ENCODE measurements at regions not wholly inside any gene's neighbourhood (a gene's known extent, or its start where the extent isn't known, plus 50 kb on each side); places are given as distances from the start of the nearest gene placed in this dataset.

DNA sequence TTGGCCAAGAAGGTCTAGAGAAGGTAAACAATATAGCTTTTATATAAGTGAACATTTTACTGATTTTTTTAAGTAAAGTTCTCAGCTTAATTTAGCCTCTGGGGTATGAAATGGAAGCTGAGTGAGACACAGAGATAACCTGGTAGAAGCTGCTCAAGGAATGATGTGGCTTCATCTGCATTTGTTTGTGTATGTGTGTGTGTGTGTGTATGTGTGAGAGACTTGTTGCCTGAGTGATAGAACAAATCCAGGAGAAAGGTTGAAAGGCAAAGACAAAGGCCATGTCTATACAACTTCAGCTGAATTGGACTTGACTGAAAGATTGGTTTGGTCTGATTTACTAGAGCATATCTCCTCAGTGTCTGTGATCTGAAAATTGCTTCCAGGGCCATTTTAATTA lies 63.6 kb downstream of the PCDH7 start:
- H3K4me1 ChIP-seq = no peaks in the 10 kb centered on the region
- H3K36me3 ChIP-seq = peaks cover 28% of the 10 kb centered on the region
- no peak overlapping the region for H3K27ac ChIP-seq
- no peaks in the 10 kb centered on the region for H3K27me3 ChIP-seq
- no peak for DNase-seq
- no peak overlapping the region for H3K4me3 ChIP-seq
- H3K9me3 ChIP-seq (replicated peaks) = no peaks in the 10 kb centered on the region

- no peaks in the 10 kb centered on the region for H3K9me3 ChIP-seq (replicated peaks)
- H3K27me3 ChIP-seq = no peaks in the 10 kb centered on the region
- no peak overlapping the region for H3K4me3 ChIP-seq
- DNase-seq = no peak
- H3K4me1 ChIP-seq = no peaks in the 10 kb centered on the region
- no peak overlapping the region for H3K27ac ChIP-seq
- peaks cover 24% of the 10 kb centered on the region for H3K36me3 ChIP-seq
Observed at GRCh38 chr4:30789219-30789671, 69.1 kb downstream of the PCDH7 start.

DNA sequence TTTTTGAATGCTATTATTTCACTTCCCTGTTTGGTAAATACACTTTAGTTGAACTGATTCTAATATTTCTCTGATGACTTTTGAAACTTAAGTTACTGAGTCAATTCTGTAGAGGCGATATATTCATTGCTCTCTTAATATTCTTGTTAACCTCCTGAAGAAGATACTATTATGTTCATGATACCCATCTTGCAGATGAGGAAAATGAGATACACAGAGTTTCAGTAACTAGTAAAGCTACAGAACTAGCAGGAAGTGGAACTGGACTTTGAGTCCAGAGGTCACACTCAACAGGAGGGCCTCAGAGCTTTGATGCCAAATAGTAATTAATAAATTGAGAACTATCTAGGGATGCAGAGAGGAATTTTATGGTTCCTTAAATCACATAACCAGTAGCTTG lies 70.0 kb downstream of the PCDH7 start:
- Histone ChIP-seq H3K27ac (no peak overlapping the region), H3K4me1 (no peaks in the 10 kb centered on the region), H3K36me3 (peaks cover 29% of the 10 kb centered on the region), H3K27me3 (no peaks in the 10 kb centered on the region), H3K9me3 (replicated peaks) (no peaks in the 10 kb centered on the region), H3K4me3 (no peak overlapping the region)
- no peak for DNase-seq

- DNase-seq = no peak
- Histone ChIP-seq H3K4me3 (no peak overlapping the region), H3K27me3 (no peaks in the 10 kb centered on the region), H3K36me3 (peaks cover 30% of the 10 kb centered on the region), H3K27ac (no peak overlapping the region), H3K4me1 (no peaks in the 10 kb centered on the region), H3K9me3 (replicated peaks) (no peaks in the 10 kb centered on the region)
Observed at GRCh38 chr4:30790998-30791397, 70.8 kb downstream of the PCDH7 start.

GRCh38 chr4:30792601-30793000 lies 72.4 kb downstream of the PCDH7 start:
- Histone ChIP-seq H3K36me3 (peaks cover 30% of the 10 kb centered on the region), H3K4me3 (no peak overlapping the region), H3K9me3 (replicated peaks) (no peaks in the 10 kb centered on the region), H3K27me3 (no peaks in the 10 kb centered on the region), H3K4me1 (no peaks in the 10 kb centered on the region), H3K27ac (no peak overlapping the region)
- no peak for DNase-seq

DNA sequence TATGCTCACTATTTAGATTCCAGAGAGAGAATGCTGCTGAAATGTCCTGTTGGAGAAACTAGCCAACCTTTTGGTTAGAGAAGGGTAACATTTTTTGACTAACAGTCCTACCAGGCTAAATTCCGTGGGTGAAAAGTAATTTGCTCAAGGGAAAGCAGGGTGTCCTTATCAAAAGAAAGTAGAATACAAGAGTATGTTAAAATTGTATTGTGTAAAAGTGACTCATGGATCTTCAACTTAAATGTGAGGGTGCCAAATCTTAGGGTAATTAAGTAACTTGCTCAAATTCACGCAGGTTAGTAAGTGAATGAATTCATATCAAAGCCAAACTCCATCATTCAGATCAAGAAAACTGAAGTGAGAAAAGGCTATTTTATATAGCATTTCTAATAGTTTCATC lies 81.7 kb downstream of the PCDH7 start:
- H3K27me3 ChIP-seq = no peaks in the 10 kb centered on the region
- H3K9me3 ChIP-seq (replicated peaks) = no peaks in the 10 kb centered on the region
- peaks cover 17% of the 10 kb centered on the region for H3K36me3 ChIP-seq
- H3K27ac ChIP-seq = peak overlapping the region; percentile 87
- no peak overlapping the region for H3K4me3 ChIP-seq
- DNase-seq = no peak
- H3K4me1 ChIP-seq = peaks cover 24% of the 10 kb centered on the region

DNA sequence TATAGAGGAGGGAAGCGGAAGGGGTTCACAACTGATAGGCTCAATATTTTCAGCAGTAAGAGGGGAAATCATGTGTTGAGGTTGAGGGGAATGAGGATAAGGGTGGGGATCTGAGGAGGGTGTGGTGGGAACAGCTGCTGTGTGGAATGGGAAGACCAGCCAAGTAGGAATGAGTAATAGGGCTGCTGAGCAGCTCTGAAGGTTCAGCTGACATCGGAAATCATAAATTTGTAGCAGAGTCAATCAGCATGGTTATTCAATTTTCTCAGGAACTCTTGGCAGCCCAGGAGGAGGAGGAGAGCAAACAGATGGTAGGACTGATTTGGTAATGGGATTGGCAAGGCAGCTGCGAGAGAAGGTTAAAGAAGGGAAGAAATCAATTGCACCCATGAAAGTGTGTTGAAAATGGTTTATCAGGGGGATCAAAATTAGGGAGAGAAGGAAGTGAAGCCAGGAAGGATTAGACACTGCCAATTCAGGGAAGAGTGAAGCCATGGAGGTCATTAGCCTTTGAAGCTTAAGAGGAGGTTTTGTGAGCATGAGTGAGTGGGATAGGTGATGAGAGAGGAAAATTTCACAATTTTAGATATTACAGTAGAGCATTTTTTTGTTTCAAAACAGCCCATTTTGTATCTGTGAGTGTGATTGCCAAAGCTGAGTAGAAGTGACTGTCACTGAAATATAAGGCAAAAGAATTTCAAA lies 82.6 kb downstream of the PCDH7 start:
- Histone ChIP-seq H3K27ac (peak overlapping the region; percentile 87), H3K4me3 (no peak overlapping the region), H3K27me3 (no peaks in the 10 kb centered on the region), H3K9me3 (replicated peaks) (no peaks in the 10 kb centered on the region), H3K36me3 (peaks cover 24% of the 10 kb centered on the region), H3K4me1 (peaks cover 24% of the 10 kb centered on the region)
- DNase-seq = peak; percentile 84 to 93

DNA sequence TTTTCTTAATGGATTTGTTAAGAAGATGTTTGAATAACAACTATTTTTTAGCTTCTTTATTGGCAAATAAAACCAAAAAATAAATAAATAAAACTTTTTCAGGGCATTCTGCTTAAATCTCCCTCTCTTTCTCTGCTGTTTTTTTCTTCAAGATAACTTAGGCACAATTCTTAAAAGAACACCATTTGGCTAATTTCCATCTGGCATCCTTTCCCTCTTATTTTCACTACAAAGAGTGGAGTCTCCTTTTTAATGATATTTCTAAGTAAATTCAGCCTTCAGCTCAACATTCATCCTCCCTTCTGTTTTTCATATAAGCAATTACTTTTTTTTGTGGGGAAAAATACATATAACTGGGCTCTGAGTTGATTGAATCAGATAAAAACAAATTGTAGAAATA lies 88.1 kb downstream of the PCDH7 start:
- Histone ChIP-seq H3K9me3 (replicated peaks) (no peaks in the 10 kb centered on the region), H3K27me3 (no peaks in the 10 kb centered on the region), H3K4me3 (no peak overlapping the region), H3K4me1 (peaks cover 4% of the 10 kb centered on the region; the same call in 1 of the 2 replicates), H3K27ac (no peak overlapping the region), H3K36me3 (peaks cover 40% of the 10 kb centered on the region)
- no peak for DNase-seq

- Histone ChIP-seq H3K4me3 (no peak overlapping the region), H3K36me3 (peaks cover 30% of the 10 kb centered on the region), H3K27me3 (no peaks in the 10 kb centered on the region), H3K4me1 (no peaks in the 10 kb centered on the region), H3K27ac (no peak overlapping the region), H3K9me3 (replicated peaks) (no peaks in the 10 kb centered on the region)
- DNase-seq = no peak
Observed at GRCh38 chr4:30811296-30811695, 91.1 kb downstream of the PCDH7 start.

- Histone ChIP-seq H3K27ac (no peak overlapping the region), H3K27me3 (no peaks in the 10 kb centered on the region), H3K4me1 (peaks cover 20% of the 10 kb centered on the region), H3K36me3 (peaks cover 18% of the 10 kb centered on the region), H3K4me3 (no peak overlapping the region), H3K9me3 (replicated peaks) (no peaks in the 10 kb centered on the region)
- DNase-seq = no peak
Observed at GRCh38 chr4:30815685-30816084, 95.5 kb downstream of the PCDH7 start.

DNA sequence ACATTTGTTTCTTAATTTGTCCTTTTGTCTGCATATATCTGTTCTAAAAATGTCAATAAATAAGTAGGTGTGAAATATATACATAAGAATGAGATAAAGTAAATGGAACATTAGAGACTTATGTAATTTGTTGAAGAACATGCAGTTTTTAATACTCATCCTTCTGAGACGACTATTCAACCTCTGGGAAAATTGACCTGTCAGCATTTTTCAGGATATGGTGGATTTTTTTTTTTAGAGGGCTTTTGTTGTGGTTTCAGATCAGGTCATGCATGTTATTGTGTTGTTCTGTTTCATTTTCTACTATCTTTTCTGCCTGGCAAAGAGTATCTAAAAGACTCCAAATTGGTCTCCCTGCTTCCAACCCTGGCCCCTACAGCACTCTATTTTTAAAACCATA lies 97.3 kb downstream of the PCDH7 start:
- no peak for DNase-seq
- H3K27me3 ChIP-seq = no peaks in the 10 kb centered on the region
- H3K27ac ChIP-seq = no peak overlapping the region
- H3K4me1 ChIP-seq = peaks cover 29% of the 10 kb centered on the region
- H3K36me3 ChIP-seq = peaks cover 7% of the 10 kb centered on the region; the same call in 1 of the 2 replicates
- no peak overlapping the region for H3K4me3 ChIP-seq
- no peaks in the 10 kb centered on the region for H3K9me3 ChIP-seq (replicated peaks)

GRCh38 chr4:30818541-30818940 lies 98.4 kb downstream of the PCDH7 start:
- H3K4me1 ChIP-seq = peaks cover 38% of the 10 kb centered on the region
- peaks cover 7% of the 10 kb centered on the region; the same call in 1 of the 2 replicates for H3K36me3 ChIP-seq
- no peak overlapping the region for H3K4me3 ChIP-seq
- DNase-seq = no peak
- no peak overlapping the region for H3K27ac ChIP-seq
- no peaks in the 10 kb centered on the region for H3K9me3 ChIP-seq (replicated peaks)
- H3K27me3 ChIP-seq = no peaks in the 10 kb centered on the region

DNA sequence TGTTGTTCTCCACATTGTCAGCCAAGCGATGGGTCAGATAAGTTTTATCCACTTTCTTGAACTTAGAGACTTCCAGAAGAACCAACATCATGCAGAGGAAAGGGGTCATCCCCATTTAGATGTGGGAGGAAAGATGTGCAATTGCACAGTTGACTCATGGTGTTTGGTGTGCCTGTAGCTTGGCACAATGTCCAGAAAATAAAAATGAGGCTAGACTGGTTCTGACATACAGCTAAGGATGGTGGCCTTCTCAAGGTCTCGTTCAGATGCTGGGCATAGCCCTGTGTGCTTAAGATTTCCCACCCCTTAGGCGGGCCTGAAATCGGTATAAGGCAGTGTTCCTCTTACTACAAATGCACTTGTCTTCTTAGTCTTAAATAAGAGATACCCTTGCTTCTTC lies 101.1 kb downstream of the PCDH7 start:
- peaks cover 49% of the 10 kb centered on the region for H3K4me1 ChIP-seq
- no peaks in the 10 kb centered on the region for H3K9me3 ChIP-seq (replicated peaks)
- peak overlapping the region; percentile 59 for H3K4me3 ChIP-seq
- H3K27ac ChIP-seq = peak overlapping the region; percentile 99
- DNase-seq = peak; percentile 31 to 63
- H3K36me3 ChIP-seq = peaks cover 9% of the 10 kb centered on the region; the same call in 1 of the 2 replicates
- H3K27me3 ChIP-seq = no peaks in the 10 kb centered on the region

- Histone ChIP-seq H3K4me3 (peak overlapping the region; percentile 59), H3K36me3 (peaks cover 7% of the 10 kb centered on the region; the same call in 1 of the 2 replicates), H3K27ac (peak overlapping the region; percentile 99), H3K27me3 (no peaks in the 10 kb centered on the region), H3K9me3 (replicated peaks) (no peaks in the 10 kb centered on the region), H3K4me1 (peaks cover 47% of the 10 kb centered on the region)
- DNase-seq = peak; percentile 87 to 96
Observed at GRCh38 chr4:30821859-30822612, 101.9 kb downstream of the PCDH7 start.

DNA sequence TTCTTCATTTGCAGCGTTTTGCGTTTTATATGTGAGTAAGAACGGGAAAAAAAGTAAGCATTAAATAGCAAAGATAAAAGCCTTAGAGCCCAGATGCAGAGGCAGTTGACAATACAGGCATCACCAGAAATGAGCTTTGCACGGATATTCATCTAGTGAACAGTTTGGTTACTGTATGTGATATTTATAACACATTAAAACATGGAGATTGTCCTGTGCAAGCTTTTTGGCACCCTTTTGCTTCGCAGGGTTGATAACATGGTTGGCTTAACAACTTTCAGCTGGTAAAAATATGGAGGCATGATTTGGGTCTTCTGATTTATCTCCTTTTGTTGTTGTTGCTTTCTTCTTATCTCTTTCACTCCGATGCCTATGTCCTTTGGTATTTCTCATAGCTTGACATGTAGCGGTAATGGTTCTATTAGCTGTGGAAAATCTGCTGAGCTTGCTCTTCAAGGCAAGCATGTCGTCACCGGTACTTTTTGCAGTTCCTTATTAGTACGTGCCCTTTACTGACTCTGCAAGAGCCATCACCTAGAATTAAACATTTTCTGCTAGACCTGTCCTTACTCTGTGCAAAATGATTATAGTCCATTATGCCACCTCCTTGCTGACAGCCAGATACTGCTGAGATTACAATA lies 102.9 kb downstream of the PCDH7 start:
- no peak for DNase-seq
- Histone ChIP-seq H3K9me3 (replicated peaks) (no peaks in the 10 kb centered on the region), H3K27me3 (no peaks in the 10 kb centered on the region), H3K4me3 (peak overlapping the region; percentile 59), H3K4me1 (peaks cover 48% of the 10 kb centered on the region), H3K36me3 (peaks cover 6% of the 10 kb centered on the region; the same call in 1 of the 2 replicates), H3K27ac (peak overlapping the region; percentile 99)
